GM23248 (cell line): ENCODE measurements at regions not wholly inside any gene's neighbourhood (a gene's known extent, or its start where the extent isn't known, plus 50 kb on each side); places are given as distances from the start of the nearest gene placed in this dataset.

Source experiments
- EZH2 ChIP-seq: fragments of 200-600 bp; sonication (generic); IDR thresholded peaks from 2 replicates; pipeline ENCODE4 v1.6.1; 2018; ENCODE audit warnings: antibody characterized with exemption, mild to moderate bottlenecking; ENCODE audit not compliant: insufficient read depth, poor library complexity, severe bottlenecking
- EZH2phosphoT487 ChIP-seq: fragments of 200-600 bp; sonication (generic); IDR thresholded peaks from 2 replicates; pipeline ENCODE4 v1.6.1; 2018; ENCODE audit warnings: antibody characterized with exemption, moderate library complexity, mild to moderate bottlenecking, low read depth; ENCODE audit not compliant: insufficient read depth

DNA sequence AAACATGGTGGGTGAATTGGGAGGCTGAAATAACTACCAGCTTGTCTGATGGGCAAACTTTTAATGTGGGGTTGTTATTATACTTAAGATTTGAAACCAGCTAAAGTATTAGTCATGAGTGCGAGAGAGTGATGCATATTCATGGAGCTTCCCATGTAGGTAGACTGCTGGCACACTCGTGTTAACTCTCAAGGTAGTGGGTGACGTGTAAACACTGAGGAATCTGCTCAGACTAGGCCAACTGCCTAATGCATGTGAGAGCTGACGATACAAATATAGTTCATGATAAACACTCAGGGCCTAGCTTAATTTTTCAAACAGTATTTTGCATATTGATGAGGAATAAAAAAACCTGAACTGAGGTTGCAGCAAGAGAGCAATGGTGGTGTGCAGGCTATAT, 1165.7 kb upstream of the PIK3C3 start:
- TF ChIP-seq EZH2 (no peak), EZH2phosphoT487 (no peak)
